HG03439 (cell line): ENCODE measurements at regions not wholly inside any gene's neighbourhood (a gene's known extent, or its start where the extent isn't known, plus 50 kb on each side); places are given as distances from the start of the nearest gene placed in this dataset.
"Not testable (repeated sequence)": the region's sequence is repeated elsewhere in the genome, so short reads cannot be mapped to it uniquely, and the experiment has no call there.

Experiments
- ATAC-seq: cut with Tn5 transposase; IDR thresholded peaks from one replicate; pipeline ENCODE4 v1.9.1; 2021; ENCODE audit warnings: mild to moderate bottlenecking, moderate library complexity; ENCODE audit not compliant: unreplicated experiment

GRCh38 chr5:87185838-87186237 is 81.8 kb upstream of the RASA1 start:
- ATAC-seq = no peak

DNA sequence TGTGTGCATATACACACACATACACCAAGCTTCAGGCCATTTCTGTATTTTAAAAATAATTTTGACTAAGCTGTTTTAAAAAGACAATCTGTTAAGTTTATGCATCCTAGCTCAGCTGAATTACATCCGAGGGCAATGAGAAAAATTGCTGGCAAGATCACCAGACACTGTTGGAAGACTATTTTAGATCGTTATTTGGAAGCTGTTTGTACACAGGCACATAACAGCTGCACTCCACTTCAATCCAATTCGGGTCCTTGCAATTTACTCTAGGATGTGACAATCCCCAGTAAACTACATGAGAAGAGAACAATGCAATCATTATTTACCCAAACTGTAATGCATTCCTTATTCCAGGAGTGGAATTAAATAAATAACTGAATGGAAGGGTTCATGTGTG is 79.3 kb upstream of the RASA1 start:
- no peak for ATAC-seq

DNA sequence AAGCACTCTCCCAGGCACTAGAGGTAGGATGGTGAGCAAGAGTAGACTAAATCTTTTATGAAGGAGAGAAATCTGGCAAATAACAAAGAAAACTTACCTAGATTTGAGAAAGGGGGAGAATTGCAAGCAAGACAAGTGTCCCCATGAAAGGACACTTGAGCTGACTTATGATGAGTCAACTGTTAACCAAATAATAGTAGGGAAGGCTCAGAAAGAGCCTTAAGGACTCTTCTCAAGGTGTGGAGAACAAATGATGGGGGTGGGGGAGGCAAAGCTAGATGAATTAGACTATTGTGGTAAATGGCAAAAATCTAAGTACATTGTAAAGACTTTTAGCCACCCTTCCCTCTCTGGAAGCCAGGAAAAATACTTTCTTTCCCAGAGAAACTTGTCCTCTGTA is 77.6 kb upstream of the RASA1 start:
- ATAC-seq = no peak

GRCh38 chr5:87190687-87191086 is 77.0 kb upstream of the RASA1 start:
- no peak for ATAC-seq

- ATAC-seq = no peak
Measured at GRCh38 chr5:87191645-87192044, 76.0 kb upstream of the RASA1 start.

DNA sequence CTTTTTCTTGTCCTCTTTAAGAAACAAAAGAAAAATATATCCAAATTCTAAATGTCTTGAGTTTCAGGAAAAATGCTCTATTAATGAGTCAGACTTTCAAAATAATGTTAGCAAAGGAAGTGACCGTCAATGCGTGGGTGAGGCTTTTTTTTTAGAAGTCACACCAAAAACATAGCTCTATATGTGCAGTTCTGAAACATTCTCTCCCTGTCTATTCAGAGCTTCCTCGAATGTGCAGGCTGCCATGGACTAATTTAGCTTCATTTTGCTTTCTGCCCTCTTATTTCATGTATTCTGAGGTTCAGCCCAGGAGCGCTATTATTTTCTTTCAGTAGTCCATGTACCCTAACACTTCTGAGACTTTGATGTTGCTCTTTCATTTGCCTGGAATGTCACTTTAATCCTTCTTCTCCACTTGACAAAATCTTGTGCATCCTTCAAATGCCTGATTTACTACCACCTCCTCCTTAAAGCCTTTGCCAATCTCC is 72.5 kb upstream of the RASA1 start:
- peak; percentile 62 for ATAC-seq

- no peak for ATAC-seq
Measured at GRCh38 chr5:87195616-87196015, 72.1 kb upstream of the RASA1 start.

DNA sequence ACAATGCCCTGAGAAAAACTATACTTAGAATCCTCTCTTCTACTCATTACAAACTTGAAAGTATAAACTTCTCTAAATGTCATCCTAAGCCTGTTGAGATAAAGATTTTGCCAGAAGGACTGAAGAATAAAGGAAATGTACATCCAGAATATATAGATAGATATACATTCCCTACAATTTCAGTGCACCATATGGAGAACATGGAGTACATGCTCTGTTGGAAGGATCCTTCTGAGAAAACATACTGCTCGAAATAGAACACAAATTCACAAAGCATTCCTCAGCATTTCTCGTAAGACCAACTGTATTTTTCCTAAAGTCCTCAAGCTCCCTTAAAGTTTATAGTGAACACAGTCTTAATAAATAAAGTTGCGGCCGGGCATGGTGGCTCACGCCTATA is 69.7 kb upstream of the RASA1 start:
- ATAC-seq = no peak

GRCh38 chr5:87199246-87199645 is 68.4 kb upstream of the RASA1 start:
- not testable (repeated sequence) for ATAC-seq

- not testable (repeated sequence) for ATAC-seq
Measured at GRCh38 chr5:87199704-87200103, 68.0 kb upstream of the RASA1 start.

- ATAC-seq = no peak
Measured at GRCh38 chr5:87210076-87210475, 57.6 kb upstream of the RASA1 start.

DNA sequence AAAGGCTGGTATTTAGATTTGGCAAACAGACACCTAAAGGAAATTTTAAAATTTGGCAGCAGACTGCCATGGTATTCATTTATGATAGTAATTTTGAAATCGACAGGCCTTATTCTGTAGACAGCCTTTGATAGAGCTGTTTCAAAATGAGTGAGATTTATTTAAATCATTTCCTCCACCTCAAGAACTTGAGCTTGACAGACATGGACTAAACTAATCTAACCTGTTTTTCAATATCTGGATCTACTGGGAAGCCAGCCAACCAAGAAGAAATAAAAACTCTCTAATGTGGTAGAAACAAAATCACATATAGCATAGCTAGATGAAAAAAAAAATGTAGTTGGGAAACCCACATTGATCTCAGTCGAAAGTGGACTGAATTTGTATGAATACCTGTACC is 56.9 kb upstream of the RASA1 start:
- no peak for ATAC-seq

DNA sequence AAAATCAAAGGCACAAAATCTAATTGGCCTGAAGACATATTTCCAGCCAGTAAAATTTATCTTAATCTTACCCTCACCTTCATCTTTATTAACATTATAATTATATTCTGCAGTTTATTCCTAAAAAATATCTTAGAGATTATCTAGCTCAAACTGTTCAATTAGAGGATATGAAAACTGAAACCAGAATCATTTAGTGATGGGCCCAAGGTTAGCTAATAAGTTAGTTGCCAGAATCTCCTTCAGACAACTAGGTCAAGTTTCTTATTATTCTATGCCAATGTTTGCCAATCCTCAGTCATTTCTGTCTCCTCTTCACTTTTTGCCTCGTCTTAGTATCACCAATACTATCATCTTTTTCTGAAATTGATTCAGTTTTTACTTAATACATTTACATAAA is 56.0 kb upstream of the RASA1 start:
- no peak for ATAC-seq

DNA sequence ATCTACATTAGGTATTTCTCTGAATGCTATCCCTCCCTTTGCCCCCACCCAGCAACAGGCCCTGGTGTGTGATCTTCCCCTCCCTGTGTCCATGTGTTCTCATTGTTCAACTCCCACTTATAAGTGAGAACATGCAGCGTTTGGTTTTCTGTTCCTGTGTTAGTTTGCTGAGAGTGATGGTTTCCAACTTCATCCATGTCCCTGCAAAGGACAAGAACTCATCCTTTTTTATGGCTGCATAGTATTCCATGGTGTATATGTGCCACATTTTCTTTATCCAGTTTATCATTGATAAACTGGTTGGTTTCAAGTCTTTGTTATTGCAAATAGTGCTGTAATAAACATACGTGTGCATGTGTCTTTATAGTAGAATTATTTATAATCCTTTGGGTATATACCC is 55.5 kb upstream of the RASA1 start:
- not testable (repeated sequence) for ATAC-seq

- not testable (repeated sequence) for ATAC-seq
Measured at GRCh38 chr5:87217480-87217879, 50.2 kb upstream of the RASA1 start.
